Activated CD4-positive, CD25-positive, alpha-beta regulatory T cell (primary cell): ENCODE measurements at regions not wholly inside any gene's neighbourhood (a gene's known extent, or its start where the extent isn't known, plus 50 kb on each side); places are given as distances from the start of the nearest gene placed in this dataset.
"Not testable (repeated sequence)": the region's sequence is repeated elsewhere in the genome, so short reads cannot be mapped to it uniquely, and the experiment has no call there.

ENCODE experiments used
- DNase-seq, 4 experiments: peaks; one replicate each; lab custom pipeline; 2025; lab: John Stamatoyannopoulos, UW

DNA sequence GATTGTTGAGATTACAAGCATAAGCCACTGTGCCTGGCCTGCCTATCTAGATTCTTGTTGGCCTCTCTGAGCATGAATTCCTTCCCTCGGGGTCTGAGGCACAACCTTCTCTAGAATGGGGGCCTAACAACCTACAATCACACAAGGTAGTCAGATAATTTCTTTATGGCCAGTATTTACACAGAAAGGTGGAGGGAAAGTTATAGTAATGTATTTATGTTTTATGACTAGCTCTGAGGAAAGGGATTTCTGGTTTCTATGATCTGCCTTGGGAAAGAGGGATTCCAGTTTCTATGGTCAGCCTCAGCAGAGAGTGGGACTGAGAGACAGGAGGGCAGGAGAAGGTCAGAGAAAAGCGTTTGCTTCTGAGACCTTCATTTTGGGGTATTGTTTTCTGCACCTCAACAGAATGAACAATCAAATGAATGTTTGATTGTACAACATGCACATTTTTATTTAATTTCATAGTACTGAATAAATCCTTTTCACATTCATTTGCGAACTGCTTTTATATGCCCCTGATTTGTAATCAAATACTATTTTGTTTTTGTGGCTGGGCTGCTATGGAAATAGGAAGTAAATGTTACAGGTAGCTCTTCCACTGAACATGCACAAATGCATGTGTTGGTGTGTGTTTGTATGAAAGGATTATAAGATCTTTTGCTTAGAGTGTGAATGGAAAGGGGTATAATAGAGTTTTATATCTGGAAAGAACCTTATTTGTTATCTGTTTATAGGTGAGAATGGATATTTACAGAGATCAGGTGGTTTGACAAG lies 499.7 kb upstream of the RGS6 start:
- DNase-seq = no peak

DNA sequence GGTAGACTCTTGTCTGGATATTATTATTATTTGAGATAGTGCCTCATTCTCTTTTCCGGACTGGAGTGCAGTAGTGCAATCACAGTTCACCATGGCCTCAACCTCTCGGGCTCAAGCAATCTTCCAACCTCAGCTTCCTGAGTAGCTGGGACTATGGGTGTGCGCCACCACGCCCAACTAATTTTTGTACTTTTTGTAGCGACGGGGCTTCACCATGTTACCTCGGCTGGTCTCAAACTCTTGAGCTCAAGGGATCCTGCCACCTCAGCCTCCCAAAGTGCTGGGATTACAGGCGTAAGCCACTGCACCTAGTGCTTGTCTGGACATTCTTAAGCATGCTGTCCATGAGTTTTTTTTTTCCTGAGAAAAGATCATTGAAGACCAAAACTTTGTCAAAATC lies 498.9 kb upstream of the RGS6 start:
- no peak for DNase-seq

DNA sequence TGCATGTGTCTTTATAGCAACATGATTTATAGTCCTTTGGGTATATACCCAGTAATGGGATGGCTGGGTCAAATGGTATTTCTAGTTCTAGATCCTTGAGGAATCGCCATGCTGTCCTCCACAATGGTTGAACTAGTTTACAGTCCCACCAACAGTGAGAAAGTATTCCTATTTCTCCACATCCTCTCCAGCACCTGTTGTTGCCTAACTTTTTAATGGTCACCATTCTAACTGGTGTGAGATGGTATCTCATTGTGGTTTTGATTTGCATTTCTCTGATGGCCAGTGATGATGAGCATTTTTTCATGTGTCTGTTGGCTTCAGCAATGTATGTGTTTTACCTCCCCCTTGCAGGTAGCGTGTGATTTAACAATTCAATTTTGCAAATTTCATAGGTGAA lies 496.6 kb upstream of the RGS6 start:
- not testable (repeated sequence) for DNase-seq

- no peak for DNase-seq
Measured at GRCh38 chr14:71437870-71438269, 494.4 kb upstream of the RGS6 start.

GRCh38 chr14:71438684-71439083 lies 493.5 kb upstream of the RGS6 start:
- no peak for DNase-seq

- DNase-seq = no peak
Measured at GRCh38 chr14:71441126-71441525, 491.1 kb upstream of the RGS6 start.

DNA sequence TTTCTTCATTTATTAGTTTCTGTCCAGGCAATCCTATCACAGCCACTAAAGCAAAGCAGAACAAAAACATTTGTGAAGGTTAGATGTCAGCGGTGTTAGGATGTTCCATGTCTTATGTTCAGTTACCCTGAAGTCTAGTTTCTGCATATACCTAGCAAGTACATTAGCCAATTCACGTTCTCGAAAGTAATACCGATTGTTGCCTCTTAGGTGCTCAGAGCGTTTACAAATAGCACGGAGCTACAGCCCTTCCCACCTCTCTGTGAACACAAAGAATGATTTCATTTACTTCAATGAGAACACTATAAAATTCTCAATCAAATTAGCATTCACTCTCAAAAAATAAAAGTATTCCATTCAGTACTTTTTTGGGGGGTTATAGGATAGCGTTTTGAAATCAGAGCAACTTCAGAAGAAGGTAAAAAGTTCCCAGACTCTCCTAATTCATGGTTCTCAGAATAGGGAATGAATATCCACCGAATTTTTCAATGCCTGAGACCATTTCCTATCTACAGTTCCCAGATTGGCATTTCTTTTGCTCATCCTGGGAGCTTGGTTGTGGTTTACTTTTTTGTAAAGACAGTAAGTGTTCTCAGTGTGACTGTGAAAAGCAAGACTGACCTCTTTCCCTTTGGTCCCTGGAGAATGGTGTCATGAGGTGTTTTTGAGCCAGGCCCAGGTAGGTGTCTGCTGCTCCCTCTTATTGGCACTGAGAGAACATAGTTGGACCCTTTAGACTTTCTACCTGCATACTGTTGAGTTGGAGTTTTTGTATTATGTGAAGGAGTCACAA lies 488.0 kb upstream of the RGS6 start:
- DNase-seq = no peak

DNA sequence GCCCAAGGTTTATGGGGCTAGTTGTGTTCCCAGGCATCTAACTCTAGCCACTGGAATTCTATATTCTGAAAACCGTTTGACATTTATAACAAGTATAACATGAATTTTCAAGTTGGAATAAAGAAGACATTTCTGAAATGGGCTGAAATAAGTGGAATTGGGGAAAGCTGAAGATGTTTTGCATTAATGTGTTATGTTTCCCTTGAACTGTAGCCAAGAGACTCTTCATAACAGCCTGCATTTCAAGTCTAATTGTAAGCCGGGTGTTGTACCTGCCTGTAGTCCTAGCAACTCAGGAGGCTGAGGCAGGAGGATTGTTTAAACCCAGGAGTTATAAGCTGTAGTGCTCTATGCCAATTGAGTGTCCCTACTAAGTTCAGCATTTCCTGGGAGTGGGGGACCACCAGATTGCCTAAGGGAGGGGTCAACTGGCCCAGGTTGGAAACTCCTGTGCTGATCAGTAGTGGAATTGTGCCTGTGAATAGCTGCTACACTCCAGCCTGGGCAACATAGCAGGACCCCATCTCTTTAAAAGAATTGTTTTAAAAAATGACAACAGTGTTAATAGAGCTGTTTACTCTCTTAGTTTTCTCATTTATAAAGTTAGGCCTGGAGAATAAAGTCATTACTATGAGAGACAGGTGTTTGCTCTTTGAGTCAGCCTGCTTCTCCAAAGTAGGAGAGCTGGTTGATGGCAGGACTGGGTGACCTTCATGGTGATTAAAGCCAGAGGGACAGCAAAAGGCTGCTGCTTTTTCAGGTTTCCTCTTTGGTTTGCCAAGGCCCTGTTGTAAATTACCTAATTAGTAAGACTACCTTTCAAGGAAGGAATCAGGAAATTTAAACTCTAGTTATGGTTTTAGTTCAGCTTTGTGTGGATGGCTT lies 483.6 kb upstream of the RGS6 start:
- no peak for DNase-seq

DNA sequence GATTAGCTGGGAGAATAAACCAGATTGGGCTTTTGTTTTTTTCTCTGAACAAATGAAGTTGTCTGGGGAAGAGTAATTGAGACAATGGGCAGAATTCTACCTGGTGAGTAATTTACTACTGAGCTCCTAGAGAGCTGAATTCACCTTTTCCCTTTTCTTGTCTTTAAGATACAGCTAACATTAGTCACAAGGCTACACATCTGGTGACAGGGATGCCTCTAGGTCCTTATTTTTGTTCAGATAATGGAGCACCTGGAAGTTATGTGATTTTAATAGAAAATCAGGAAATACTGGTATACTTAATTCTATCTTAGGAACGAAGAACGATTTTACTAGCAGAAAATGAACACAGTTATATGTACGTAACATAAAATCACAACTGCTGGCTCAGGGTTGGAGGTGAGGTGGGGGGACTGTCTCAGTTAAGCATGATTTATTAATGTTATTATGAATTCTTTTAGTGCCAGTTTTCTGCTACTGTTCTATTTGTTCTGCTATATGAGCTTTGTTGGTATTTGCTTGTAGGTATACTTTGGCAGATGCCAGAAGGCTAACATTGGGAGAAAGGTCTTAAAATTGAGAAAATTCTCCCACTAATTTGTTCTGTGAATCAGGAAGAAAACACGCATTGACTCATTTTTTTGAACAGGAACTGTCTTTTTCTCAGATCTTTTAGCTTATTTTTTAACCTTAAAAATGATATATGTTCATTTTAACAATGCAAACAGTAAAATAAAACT lies 482.7 kb upstream of the RGS6 start:
- no peak for DNase-seq

DNA sequence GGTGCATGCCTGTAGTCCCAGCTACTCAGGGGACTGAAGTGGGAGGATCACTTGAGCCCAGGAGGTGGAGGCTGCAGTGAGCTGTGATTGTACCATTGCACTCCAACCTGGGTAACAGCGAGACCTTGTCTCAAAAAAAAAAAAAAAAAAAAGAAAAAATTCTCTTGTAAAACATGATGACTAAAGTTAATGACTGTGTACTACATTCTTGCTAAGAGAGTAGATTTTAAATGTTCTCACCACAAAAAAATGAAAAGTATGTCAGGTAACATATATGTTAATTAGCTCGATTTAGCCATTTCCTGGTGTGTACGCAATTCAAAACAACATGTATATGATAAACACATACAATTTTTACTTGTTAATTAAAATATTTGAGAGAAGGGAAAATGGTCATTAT lies 480.7 kb upstream of the RGS6 start:
- DNase-seq = no peak

DNA sequence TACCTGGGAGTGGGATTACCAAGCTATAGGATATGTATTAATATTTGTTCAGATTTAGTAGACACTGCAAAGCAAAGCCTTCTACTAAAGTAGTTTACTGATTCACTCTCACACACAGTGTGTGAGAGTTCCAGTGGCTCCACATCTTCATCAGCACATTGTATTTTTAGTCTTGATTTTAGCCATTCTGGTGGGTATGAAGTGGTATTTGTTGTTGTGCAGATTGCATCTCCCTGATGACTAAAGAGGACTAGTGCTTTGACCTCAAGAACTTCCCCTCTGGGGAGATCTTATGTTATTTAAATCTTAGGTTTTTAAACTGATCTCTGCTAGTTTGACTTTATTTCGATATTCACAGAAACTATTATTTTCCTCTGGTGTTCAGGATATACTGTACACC lies 479.7 kb upstream of the RGS6 start:
- no peak for DNase-seq

DNA sequence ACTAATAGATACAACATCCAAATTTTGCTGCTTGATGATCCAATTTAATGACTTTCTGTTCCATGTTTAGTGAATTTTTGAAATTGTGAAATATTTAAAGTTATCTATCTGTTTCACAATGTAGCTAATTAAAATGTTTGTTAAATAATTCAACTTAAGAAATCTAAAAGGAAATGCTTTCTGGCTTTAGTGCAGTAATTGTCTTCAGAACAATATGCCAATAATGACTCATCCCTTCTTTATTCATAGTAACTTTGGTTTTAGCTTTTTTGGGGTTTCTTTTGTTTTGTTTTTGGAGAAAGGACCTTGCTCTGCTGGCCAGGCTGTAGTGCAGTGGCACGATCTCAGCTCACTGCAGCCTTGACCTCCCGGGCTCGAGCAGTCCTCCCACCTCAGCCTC lies 479.2 kb upstream of the RGS6 start:
- no peak for DNase-seq

- no peak for DNase-seq
Measured at GRCh38 chr14:71454010-71454409, 478.2 kb upstream of the RGS6 start.

GRCh38 chr14:71454513-71455332 lies 477.5 kb upstream of the RGS6 start:
- DNase-seq = no peak

DNA sequence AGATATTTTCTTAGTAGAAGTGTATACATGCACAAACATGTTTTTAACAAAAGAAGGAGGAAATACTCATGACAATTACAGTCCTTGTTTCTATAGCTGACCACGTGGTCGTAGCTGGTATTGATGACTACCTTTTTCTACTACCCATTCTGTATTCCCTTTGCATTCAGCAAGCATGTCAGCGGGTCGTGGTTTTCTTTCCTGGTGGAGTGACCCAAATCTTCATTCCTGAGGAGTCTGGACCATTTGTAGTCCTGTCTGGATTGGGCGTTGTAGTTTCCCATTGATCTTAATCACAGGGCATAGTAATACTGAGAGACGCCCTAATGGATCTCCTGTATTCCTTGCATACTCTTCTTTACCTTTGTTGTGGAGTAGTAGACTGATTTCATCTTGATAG lies 472.1 kb upstream of the RGS6 start:
- DNase-seq = no peak

- not testable (repeated sequence) for DNase-seq
Measured at GRCh38 chr14:71461617-71462016, 470.6 kb upstream of the RGS6 start.

GRCh38 chr14:71463807-71464206 lies 468.4 kb upstream of the RGS6 start:
- no peak for DNase-seq

- DNase-seq = no peak
Measured at GRCh38 chr14:71464840-71465239, 467.4 kb upstream of the RGS6 start.

GRCh38 chr14:71465316-71465715 lies 466.9 kb upstream of the RGS6 start:
- DNase-seq = no peak

GRCh38 chr14:71466251-71466650 lies 466.0 kb upstream of the RGS6 start:
- no peak for DNase-seq

DNA sequence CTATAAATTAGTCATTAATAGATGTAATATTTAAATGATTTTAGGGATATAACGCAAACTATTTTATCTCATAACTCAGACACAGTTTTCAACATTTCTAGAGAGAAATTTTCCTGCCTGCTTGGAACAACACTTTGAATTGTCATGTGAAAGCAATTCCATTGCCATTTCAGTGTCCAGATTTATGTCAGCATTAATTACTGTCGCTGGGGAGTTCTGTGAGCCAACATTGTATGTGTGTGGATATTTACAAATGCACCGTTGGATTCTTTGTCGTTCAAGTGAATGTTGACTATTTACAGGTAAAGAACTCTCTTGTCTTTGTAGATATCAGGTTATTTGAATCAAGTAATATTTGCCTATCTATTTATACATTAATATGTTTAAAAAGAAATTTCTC lies 465.3 kb upstream of the RGS6 start:
- no peak for DNase-seq
